ENCODE measurements at regions not wholly inside any gene's neighbourhood (a gene's known extent, or its start where the extent isn't known, plus 50 kb on each side); places are given as distances from the start of the nearest gene placed in this dataset.

DNA sequence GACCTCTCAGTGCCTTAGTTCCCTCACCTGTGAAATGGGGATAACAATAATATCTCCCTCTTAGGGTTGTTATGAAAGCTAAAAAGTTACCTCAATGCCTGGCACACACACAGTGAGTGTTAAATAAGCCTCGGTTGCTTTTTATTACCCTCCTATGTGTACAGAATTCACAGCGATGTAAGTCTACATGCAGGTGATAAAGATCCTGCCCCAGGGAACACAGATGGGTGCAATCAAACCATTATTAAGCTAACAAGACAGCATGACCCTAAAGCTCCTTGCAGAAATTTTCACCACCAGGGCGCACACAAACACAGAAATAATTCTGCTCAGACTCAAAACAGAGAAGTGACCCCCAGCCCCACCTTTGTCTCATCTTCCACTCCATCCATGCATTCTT lies 261.9 kb downstream of the SNX10 start:
- no peak for DNase-seq (ENCODE audit: low spot score)

DNA sequence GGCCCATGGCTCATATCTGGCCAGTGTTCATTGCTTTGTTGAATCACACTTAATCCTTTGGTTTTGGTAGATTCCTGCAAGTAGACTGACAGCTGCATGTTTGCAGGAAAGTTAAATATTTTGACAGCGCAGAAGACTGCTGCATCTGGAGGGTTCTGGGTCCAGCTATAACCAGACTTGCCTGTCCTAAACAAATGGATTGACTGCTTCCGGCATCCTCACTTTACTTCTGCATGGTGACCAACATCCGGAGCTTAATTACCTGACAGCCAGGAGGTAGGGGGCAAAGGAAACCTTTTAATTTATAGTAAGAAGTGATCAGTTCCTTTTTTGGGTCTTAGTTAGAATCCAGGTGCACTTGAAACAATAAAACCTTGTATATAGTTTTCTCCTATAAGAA lies 263.3 kb downstream of the SNX10 start:
- no peak for DNase-seq (ENCODE audit: low spot score)

DNA sequence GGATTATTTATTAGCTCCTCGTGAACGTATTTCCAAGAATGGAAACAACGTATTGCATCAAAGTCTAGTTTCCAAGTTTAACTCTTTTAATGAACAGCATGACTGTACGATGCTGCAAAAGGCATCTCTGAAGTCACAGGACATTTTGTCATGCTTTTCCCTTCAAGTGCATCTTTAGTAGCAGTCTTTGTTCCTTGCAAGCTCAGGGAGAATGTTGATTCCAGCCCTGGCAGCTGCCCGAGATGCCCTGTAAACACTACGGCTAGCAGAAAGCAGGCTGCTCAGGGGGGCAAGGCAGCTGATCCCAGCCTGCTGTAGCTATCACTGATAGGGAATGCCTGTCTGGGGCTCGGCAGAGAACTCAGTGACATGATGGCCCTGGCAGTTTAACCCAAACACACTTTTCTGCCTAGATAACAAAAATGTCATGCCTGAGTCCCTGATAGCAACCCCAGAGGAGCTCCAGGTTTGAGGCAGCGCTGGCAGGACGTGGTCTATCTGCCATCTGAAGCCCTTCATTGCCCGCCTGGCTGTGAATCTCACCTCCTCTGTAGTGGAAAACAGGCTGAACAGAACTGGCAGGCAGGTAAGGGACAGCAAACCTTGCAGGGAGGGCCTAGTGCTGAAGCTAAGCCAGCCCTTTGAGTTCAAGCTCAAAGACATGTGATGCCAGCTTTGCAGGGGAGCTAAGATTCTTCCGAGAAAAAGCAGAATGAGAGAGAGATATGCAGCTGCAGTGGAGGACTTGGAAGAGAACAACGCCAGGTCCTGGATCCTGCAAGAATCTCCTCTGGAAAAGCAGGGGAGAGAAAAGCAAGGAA lies 264.6 kb downstream of the SNX10 start:
- no peak for DNase-seq (ENCODE audit: low spot score)

DNA sequence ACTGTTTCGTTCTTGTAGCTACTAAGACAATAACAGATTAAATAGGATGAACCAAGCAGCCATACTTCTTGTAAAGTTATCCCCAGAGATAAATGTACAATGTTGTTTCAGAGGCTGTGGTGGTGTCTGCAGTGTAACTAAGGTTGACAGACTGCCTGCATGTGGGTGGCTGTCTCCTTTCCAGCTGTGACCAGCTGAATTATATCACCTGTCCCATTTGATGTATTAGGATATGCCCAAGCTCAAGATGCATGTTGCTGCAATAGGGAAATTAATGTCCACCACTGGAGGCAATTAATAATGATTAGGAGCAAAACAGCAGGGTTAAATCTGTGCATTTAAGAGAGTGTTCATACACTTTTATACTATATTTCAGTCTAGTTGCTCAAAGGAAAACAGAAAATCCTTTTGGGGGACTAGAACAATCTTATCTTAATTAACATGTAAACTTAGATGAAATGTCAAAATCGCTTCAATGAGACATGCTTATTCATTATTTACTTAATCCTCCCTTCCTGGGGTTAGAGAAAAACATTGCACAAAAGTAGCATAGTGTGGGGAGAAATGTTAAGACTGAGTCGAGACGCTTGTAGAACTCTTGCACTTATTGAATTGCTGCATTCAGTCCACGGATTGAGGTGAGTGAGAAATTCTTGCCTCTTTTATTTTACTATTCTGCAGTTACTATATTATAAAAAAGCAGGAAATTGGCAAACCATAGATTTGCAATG lies 269.0 kb downstream of the SNX10 start:
- DNase-seq (ENCODE audit: low spot score), result no peak

DNA sequence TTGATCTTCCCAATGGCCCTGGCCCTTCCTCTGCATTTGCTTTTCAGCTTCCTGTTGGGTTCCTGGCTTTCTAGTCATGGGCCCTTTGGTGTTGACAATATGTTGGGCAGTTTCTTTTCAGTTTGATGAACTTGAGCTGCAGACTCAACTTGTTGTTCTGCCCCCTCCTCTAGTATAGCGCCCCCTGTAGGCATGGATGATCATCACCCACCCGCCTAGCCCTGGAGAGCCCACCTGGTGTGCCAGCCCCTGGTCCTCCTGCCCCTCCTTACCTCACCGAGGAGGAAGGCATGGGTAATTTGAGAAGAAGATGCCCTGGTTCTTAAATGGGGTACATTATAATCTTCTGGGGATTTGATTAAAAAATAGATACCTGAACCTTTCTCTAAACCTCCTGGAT lies 271.2 kb downstream of the SNX10 start:
- DNase-seq (ENCODE audit: low spot score), result no peak

DNA sequence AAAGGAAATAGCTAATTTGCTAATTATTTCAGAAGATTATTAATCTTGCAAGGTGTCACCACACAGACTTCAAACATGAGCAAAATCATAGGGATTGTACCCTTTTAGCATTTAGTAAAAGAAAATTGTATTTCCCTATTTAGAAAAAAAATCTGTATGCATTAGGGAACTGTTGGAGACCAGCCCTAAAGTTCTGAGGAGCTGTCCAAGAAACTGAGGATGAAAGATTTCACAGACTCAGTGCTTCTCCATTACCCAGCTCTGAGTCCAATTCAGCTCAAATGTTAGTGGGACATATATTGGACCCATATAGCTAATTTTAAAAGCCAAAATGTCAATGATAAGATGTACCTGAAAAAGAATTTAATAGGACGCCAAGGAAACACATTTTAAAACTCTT lies 271.7 kb downstream of the SNX10 start:
- DNase-seq (ENCODE audit: low spot score), result no peak

DNA sequence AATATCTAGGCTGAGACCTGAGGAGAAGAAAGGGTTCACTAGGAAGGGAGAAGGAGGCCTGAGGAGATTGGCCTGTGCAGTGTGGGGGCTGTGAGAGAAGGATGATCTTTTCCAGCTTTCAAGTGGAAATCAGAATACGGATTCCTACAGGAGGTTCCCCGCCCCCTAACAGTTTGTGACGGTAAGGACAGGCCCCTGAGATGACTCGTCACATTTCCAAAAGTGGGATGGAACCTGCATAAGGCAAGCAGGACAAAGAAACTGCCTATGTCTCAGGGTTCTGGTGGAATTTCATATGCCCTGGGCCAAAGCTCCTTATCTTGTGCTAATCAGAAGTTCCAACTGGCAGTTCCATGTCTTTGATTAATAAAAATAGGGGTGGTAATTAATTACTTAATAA lies 275.6 kb downstream of the SNX10 start:
- no peak for DNase-seq (ENCODE audit: low spot score)

DNA sequence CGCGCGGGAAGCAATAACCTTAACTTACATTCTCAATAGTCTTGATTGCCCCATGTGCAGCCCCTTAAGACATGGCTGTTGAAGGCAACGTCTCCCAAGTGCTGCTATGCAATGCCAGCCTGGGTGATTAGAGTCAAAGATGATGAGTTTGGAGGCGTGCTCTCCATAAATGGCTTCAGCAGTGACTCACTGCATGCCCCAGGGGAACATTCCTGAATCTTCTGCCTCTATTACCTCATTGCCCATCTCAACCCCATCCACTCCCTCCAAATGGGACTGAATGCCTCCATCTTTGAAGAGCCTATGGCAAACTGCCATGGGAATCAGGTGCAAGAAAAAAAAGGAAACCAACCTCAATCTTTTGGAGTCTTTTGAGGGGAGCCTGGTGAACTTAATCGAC lies 282.8 kb downstream of the SNX10 start:
- DNase-seq (ENCODE audit: low spot score), result no peak

DNA sequence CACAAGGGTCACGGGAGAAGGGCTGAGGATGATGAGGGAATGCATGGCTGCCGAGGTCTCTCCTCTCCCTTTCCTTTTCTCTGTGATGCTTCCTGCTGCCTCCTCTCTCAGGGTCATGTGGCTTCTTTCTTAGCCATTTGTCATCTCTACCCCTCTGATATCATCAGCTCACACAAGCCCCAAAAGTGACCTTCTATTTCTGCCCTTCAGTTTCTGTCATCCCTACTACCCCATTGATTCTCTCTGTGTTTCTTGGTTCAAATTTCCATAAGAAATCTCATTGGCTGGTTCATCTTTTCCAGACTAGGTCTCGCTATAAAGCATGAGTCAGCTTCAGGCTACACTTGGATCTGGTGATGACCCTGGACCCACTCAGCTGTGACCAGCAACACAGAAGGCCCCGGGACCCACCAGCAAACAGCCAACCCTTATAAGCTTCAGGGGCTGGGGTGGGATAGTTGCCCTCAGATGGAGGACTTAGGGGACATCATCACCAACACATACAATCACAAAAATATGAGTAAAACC lies 284.3 kb downstream of the SKAP2 start:
- DNase-seq (ENCODE audit: low spot score), result no peak

DNA sequence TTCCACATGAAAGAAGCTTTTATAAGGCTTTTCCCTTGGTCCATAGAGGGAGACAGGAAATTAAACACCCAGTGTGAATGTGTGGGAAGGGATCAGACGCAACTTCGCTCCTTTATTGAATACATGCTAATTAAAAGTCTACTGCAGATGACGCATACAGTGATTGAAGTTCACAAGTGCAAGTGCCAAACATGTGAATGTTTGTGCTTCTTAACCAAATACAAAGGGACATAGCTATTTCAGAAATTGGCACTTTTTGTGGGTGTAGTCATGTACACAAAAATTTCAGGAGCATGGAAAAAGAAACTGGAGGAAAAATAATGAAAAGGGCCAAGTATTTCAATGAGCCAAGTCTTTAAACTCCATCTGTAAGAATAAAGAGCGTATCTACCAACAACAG lies 283.7 kb downstream of the SKAP2 start:
- no peak for DNase-seq (ENCODE audit: low spot score)

DNA sequence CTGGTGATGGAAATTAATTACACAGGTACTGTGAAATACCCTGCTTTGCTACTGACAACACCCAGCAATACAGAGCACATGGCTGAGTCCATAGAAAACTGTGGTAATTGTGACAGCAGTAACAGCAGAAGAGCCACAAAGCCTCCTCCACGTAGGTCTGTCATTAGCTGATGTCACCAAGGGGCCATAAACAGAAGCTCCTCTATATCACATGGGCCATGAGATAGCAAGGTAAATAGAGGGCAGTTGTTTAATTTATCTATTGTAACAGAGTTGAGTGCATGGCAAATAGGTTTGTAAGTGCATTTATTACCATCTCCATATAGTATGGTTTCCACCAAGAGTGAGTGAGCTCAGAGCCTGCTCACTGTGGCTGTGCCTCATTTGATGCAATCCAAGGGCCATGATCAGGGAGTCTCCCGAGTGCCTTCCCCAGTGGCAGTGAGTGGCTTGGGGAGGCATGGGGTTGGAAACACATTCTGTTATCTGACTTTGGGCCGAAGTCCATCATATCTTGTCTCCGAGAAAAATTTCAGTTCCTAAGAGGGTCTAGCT lies 281.2 kb downstream of the SKAP2 start:
- no peak for DNase-seq (ENCODE audit: low spot score)

DNA sequence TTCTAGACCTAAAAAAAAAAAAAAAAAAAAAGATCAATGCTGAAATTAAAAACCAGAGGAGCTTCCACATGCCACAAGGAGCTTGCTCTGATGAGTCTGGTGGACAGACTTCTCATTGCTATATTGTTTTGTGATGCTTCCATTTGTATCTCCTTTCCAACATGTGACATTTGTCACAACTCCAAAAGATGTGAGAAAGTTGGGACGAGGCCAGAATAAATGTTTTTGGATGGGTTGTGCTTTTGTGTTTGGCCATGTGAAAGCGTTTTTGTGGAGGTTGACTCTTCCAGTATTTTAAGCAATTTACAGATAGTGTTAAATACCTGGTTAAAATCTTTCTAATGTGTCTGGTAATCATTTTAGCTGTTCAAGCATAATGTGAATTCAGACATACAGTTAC lies 280.1 kb downstream of the SKAP2 start:
- DNase-seq (ENCODE audit: low spot score), result no peak

DNA sequence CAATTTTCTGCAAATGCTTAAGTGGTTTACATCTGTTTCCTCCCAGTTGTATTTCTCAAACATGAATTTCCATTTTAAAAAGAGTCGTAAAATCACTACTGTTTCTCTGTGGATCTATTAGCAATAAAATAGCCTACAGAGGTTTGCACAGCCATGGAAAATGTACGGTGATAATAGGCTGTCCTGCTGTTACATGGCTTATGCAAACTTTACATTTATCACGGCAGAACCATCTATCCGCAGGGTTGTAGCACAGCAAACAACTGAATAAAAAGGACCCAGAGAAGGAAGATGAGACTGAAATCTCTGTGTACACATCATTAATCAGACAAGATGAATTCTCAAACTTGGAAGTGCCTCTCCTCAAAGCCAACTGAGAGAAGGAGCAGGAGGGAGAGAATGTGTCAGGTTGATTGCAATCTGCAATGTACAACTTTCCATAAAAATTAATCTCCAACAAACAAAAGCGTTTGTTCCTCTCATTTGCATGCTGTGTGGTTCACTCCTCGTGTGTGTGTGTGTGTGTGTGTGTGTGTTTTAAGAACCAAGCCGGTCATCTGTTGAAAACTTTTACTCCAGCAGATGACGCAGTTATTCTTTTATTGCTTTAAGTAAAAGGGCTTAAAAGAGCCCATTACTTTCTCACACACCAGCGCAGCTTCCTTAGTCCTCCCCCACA lies 279.3 kb downstream of the SKAP2 start:
- no peak for DNase-seq (ENCODE audit: low spot score)

DNA sequence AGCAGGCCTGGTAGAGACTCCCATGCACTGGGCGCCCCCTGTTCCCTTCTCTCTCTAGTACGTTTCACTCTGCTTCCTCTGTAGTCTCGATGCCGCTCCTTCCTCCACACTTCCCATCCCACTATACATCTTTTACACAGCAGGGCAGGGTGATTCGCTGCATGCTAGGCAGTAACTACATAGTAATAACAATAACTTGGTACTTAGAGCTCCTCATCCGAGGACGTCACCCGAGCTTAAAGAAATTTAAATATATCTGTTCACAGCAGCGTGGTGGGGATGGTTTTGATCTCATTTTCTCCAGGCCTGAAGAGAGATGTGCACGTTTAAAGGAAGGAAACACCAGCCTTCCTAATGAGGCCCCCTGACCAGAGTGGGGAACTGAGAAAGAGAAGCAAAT lies 276.9 kb downstream of the SKAP2 start:
- DNase-seq (ENCODE audit: low spot score), result no peak

DNA sequence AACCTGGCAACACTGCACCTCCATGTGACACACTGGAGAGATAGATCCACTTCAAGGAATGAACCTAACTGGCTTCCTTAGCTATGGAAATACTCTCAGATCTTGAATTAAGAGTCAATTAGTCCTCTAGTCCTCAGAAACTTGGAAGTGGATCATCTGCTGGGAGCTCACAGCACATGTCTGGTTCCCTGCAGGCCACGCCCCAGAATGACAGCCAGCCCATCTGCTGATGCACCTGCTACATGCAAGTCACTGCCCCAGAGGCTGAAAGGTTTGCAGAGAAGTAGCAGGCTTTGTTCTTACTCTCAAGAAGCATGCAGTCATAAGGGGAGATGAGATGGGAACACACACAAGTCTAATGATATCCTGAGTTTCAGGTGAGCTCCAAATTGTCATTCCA lies 275.9 kb downstream of the SKAP2 start:
- DNase-seq (ENCODE audit: low spot score), result no peak

DNA sequence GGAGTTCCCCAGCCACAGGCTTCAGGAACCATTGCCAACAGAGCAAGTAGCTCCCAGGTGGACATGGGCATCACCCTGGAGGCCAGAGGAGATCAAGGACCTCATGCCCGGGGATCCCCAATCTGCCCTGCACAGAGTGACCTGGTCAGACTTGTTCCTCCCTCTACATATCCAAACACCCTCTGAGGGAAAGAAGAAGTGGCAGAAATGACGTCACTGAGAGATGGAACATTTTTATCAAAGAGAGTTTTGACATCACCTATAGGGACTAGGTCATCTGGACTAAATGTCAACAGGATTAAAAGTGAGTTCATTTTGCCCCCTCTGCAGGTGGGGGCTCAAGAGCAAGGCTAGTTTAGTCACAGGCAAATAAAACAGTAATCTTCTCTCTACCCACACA lies 273.7 kb downstream of the SKAP2 start:
- no peak for DNase-seq (ENCODE audit: low spot score)

DNA sequence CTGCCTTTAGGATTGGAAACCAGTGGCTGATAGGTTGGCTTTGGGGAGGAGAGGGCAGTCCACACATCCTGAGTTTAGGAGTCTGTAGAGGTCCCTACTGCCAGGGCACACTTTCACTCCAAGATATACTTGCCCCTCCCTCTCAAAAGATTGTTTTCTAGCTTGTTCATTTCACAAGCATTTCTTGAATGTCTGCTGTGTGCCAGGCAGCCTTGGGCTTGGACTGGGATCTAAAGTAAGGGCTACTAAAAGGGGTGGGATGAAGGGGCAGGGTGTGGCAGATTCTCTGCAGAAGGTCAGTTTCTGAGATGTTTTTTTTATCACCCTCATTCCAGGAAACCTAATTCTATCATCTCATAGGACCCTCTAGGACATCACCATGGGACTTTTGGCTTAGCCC lies 272.4 kb downstream of the SKAP2 start:
- DNase-seq (ENCODE audit: low spot score), result no peak

DNA sequence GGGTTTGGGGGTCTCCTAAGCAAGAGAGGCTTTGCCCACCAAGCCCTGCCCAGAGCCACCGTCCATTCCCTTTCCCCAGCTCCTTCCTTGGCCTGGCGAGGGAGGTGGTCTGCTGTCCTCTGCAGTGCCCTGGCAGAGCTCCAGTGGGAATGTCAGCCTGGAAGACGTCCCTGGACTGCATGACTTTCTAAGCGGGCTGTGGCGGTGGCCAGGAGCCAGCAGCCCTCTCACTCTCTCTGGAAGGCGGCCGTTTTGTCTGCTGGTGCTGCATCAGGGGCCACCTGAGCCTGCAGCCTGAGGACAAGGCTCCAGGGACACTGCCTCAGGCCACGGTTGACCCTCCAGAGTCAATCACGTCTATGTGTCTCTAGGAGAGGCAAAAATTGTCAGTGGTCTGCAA lies 271.0 kb downstream of the SKAP2 start:
- DNase-seq (ENCODE audit: low spot score), result no peak

DNA sequence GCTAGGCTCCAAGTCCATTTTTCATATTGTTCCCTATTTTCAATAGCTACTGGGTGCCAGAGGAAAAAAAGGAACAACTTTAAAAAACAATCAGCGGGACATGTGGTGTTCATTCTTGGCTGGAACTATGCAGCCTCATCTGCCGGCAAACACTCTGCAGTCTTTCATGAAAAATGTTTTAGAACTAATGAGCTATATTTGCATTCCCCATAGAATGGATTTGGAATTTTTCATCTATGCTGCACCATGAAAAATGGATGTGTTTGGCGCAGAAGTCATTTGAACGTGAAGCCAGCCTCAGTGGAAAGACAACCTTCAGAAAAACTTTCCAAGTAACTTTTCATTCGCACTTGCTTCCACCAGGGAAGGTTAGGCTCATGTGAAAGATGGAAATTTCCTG lies 270.5 kb downstream of the SKAP2 start:
- no peak for DNase-seq (ENCODE audit: low spot score)

DNA sequence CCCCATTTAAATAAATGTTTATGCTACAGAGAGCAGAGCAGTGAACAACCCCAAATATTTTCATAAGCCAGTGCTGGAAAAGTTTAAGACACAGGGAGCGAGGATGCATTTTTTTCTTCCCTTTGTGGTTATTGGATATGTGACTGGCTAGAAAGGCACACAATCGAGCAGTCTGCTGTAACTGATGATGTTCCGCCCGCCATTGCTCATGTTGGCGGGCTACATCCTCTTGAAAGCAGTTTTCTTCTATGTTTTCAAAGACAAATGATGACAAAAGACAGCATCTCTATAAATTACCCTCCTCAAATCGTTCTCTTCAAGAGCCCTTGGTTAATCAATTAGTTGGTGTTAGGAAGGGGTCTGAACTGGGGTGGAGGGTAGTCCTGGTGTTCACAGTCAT lies 269.8 kb downstream of the SKAP2 start:
- no peak for DNase-seq (ENCODE audit: low spot score)

DNA sequence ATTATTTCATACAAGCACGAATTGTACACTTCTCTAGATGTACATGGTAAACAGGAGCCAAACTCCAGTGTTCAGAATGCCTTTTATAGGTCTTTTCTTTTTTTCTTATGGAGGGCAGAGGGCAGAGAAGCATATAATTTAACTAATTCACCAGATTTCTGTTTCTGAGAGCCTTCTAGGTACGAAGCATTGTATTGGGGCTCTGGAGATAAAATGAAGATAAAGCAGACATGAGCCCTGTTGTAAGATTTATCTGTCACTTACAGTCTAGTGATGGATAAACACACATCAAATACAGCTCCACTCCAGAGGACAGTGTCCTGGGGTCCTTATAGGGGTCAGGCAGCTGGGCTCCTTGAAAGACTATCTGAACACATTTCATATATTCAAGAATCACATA lies 265.5 kb downstream of the SKAP2 start:
- no peak for DNase-seq (ENCODE audit: low spot score)

DNA sequence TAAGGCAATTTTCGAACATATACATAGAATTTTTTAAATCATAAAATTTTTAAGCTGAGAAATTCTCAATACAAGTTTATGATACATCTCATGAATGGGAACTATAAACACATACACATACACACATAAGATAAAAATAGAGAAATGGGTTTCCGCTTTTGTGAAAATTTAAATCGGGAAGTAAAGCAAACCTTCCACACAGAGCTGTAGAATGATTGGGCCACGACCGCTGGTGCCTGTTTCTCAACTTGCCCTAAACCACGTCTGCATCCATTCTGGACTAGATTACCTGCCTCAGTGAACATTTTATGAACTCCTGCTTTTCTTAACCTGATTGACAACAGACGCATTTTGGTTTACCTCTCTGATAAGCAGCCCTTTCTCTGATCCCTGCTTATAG lies 264.4 kb downstream of the SKAP2 start:
- DNase-seq (ENCODE audit: low spot score), result no peak

DNA sequence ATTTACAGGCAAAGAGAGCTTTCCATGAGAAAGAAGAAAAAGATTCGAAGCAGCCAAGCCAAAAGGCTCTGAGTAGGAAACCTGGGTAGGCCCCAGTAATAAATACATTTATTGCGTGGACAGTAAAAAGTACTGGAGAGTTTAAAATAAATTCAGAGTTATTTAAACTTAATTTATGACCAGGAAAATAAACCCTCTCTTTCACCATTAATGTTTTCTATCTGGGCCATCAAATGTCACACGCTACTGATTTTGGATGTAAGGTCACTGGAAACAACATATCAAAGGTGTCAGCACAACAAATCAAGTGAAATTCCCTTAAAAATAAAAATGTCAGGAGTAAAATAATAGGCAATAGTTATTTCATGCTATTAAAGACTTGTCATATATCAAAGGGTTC lies 264.0 kb downstream of the SKAP2 start:
- no peak for DNase-seq (ENCODE audit: low spot score)

Data from activated CD4-positive, alpha-beta T cell treated with anti-CD3 and anti-CD28 coated beads, Interleukin-2, Interleukin-4, amounts not matched to agents 100 ng/mL and 50 ng/mL, durations not matched to agents 16 hours and 8 hours (primary cell).